Adrenal gland (tissue), 5 donors: ENCODE measurements at regions not wholly inside any gene's neighbourhood (a gene's known extent, or its start where the extent isn't known, plus 50 kb on each side); places are given as distances from the start of the nearest gene placed in this dataset.

Source experiments
- POLR2A ChIP-seq, 2 donors: fragments of 450-650 bp; IDR thresholded peaks; one replicate each; pipeline ENCODE4 v1.6.1; 2017; ENCODE audit warnings: antibody characterized with exemption in 2 of 2, mild to moderate bottlenecking in 2 of 2, moderate library complexity in 1 of 2
- TF ChIP-seq, protein P1 (sequence below), 6 experiments: fragments of 450-650 bp in 4 of 6; fragments of 200-600 bp in 2 of 6; sonication (generic) in 1 of 6; IDR thresholded peaks; 1 replicate in 5 of 6; 2 replicates in 1 of 6; pipeline versions ENCODE4 v1.5.1 to v1.8.0; 2016 to 2021; ENCODE audit warnings: antibody characterized with exemption in 6 of 6, mild to moderate bottlenecking in 2 of 6, moderate library complexity in 1 of 6
- donor health status: DM: no; HTN: no; CAD: no.

DNA sequence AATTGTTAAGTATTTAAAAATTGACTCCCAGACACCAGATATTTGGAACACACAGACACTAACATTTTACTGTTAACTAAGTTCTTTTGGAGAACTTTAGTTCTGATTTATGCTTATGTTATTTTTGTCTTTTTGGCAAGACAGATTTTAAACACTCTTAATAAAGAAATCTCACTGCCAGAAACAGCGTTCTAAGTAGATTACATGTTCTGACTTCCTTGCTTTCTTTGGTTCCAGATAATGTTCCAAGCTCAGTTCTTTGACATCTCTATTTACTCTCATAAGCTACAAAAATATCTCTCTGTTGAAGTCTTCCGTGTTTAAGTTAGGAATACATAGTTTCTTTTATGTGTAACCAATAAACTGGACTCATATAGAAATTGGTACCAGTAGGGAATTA is 1699.6 kb downstream of the OTOL1 start:
- no peak for TF ChIP-seq POLR2A (IDR thresholded peaks at IDR 0.05)
- TF ChIP-seq, protein P1, sequence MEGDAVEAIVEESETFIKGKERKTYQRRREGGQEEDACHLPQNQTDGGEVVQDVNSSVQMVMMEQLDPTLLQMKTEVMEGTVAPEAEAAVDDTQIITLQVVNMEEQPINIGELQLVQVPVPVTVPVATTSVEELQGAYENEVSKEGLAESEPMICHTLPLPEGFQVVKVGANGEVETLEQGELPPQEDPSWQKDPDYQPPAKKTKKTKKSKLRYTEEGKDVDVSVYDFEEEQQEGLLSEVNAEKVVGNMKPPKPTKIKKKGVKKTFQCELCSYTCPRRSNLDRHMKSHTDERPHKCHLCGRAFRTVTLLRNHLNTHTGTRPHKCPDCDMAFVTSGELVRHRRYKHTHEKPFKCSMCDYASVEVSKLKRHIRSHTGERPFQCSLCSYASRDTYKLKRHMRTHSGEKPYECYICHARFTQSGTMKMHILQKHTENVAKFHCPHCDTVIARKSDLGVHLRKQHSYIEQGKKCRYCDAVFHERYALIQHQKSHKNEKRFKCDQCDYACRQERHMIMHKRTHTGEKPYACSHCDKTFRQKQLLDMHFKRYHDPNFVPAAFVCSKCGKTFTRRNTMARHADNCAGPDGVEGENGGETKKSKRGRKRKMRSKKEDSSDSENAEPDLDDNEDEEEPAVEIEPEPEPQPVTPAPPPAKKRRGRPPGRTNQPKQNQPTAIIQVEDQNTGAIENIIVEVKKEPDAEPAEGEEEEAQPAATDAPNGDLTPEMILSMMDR (IDR thresholded peaks at IDR 0.05) = no peak
